ENCODE measurements at regions not wholly inside any gene's neighbourhood (a gene's known extent, or its start where the extent isn't known, plus 50 kb on each side); places are given as distances from the start of the nearest gene placed in this dataset.

GRCh38 chr2:114063346-114063745, 173.5 kb downstream of the ACTR3 start:
- H3K4me1 ChIP-seq (ENCODE audit: control insufficient read depth in 1 of 2, insufficient read depth in 2 of 2, low read length in 2 of 2), result peaks cover 0 to 2% of the 10 kb centered on the region in 2 experiments
- H4K12ac ChIP-seq (ENCODE audit: low read depth, low read length), result no peak overlapping the region

GRCh38 chr2:114065731-114066130, 175.8 kb downstream of the ACTR3 start:
- H3K18ac ChIP-seq (ENCODE audit: low read length), result no peak overlapping the region
- no peak overlapping the region for H2BK5ac ChIP-seq (ENCODE audit: low read depth, low read length, poor library complexity)
- H2BK12ac ChIP-seq (ENCODE audit: low read length), result no peak overlapping the region
- H3K79me2 ChIP-seq (ENCODE audit: control insufficient read depth, insufficient read depth, low read length, poor library complexity), result no peaks in the 10 kb centered on the region
- H3K9ac ChIP-seq (ENCODE audit: low read length), result no peak overlapping the region
- H2AFZ ChIP-seq (ENCODE audit: insufficient read depth, low read length, poor library complexity), result no peak overlapping the region
- no peak overlapping the region for H3K4me2 ChIP-seq (ENCODE audit: low read length)
- peaks cover 2% of the 10 kb centered on the region for H3K9me3 ChIP-seq (ENCODE audit: insufficient read depth, low read depth, low read length)
- H3K14ac ChIP-seq (ENCODE audit: low read length), result no peak overlapping the region
- no peak for DNase-seq
- H3K27me3 ChIP-seq (ENCODE audit: insufficient read depth, low read length), result no peaks in the 10 kb centered on the region
- H3K4ac ChIP-seq (ENCODE audit: low read depth, low read length), result no peak overlapping the region
- H4K91ac ChIP-seq (ENCODE audit: low read depth, low read length), result no peak overlapping the region
- no peak overlapping the region for H4K12ac ChIP-seq (ENCODE audit: low read depth, low read length)
- H4K8ac ChIP-seq (ENCODE audit: low read depth, low read length), result no peak overlapping the region
- H3K79me1 ChIP-seq (ENCODE audit: low read length), result no peaks in the 10 kb centered on the region
- WGBS (ENCODE audit: extremely low coverage, insufficient coverage, insufficient read length), result no CpG with 5 or more reads among the region's 6 CpGs
- H2AK5ac ChIP-seq (ENCODE audit: low read length), result no peak overlapping the region
- peaks cover 0 to 2% of the 10 kb centered on the region in 2 experiments for H3K4me1 ChIP-seq (ENCODE audit: control insufficient read depth in 1 of 2, insufficient read depth in 2 of 2, low read length in 2 of 2)
- no peak overlapping the region for H3K27ac ChIP-seq (ENCODE audit: low read depth, low read length)
- no peak overlapping the region for H2BK120ac ChIP-seq (ENCODE audit: insufficient read depth, low read length, poor library complexity)
- no peak overlapping the region for H3K4me3 ChIP-seq (ENCODE audit: low read depth, low read length)
- H3K36me3 ChIP-seq (ENCODE audit: control insufficient read depth in 1 of 2, insufficient read depth in 2 of 2, low read length in 2 of 2), result no peaks in the 10 kb centered on the region
- H3K23ac ChIP-seq (ENCODE audit: low read length), result no peak overlapping the region

More at GRCh38 chr2:114063346-114063745, 173.5 kb downstream of the ACTR3 start:
- Histone ChIP-seq H3K27me3 (ENCODE audit: insufficient read depth, low read length) (no peaks in the 10 kb centered on the region), H3K79me1 (ENCODE audit: low read length) (no peaks in the 10 kb centered on the region), H3K18ac (ENCODE audit: low read length) (no peak overlapping the region), H3K27ac (ENCODE audit: low read depth, low read length) (no peak overlapping the region), H3K36me3 (ENCODE audit: control insufficient read depth in 1 of 2, insufficient read depth in 2 of 2, low read length in 2 of 2) (no peaks in the 10 kb centered on the region), H3K14ac (ENCODE audit: low read length) (no peak overlapping the region), H3K79me2 (ENCODE audit: control insufficient read depth, insufficient read depth, low read length, poor library complexity) (no peaks in the 10 kb centered on the region), H4K91ac (ENCODE audit: low read depth, low read length) (no peak overlapping the region), H2BK120ac (ENCODE audit: insufficient read depth, low read length, poor library complexity) (no peak overlapping the region), H3K9ac (ENCODE audit: low read length) (no peak overlapping the region), H3K23ac (ENCODE audit: low read length) (no peak overlapping the region), H2BK12ac (ENCODE audit: low read length) (no peak overlapping the region), H3K9me3 (ENCODE audit: insufficient read depth, low read depth, low read length) (peaks cover 2% of the 10 kb centered on the region), H2BK5ac (ENCODE audit: low read depth, low read length, poor library complexity) (no peak overlapping the region), H2AFZ (ENCODE audit: insufficient read depth, low read length, poor library complexity) (no peak overlapping the region), H4K8ac (ENCODE audit: low read depth, low read length) (no peak overlapping the region), H3K4ac (ENCODE audit: low read depth, low read length) (no peak overlapping the region), H2AK5ac (ENCODE audit: low read length) (no peak overlapping the region), H3K4me2 (ENCODE audit: low read length) (no peak overlapping the region), H3K4me3 (ENCODE audit: low read depth, low read length) (no peak overlapping the region)
- DNase-seq, result peak; percentile 25 to 71
- no CpG with 5 or more reads among the region's 4 CpGs for WGBS (ENCODE audit: extremely low coverage, insufficient coverage, insufficient read length)

- WGBS (ENCODE audit: extremely low coverage, insufficient coverage, insufficient read length), result no CpG with 5 or more reads among the region's 2 CpGs
- H3K23ac ChIP-seq (ENCODE audit: low read length), result no peak overlapping the region
- H2BK5ac ChIP-seq (ENCODE audit: low read depth, low read length, poor library complexity), result no peak overlapping the region
- peaks cover 0 to 2% of the 10 kb centered on the region in 2 experiments for H3K4me1 ChIP-seq (ENCODE audit: control insufficient read depth in 1 of 2, insufficient read depth in 2 of 2, low read length in 2 of 2)
- H3K14ac ChIP-seq (ENCODE audit: low read length), result no peak overlapping the region
- no peak overlapping the region for H3K4me2 ChIP-seq (ENCODE audit: low read length)
- H3K4me3 ChIP-seq (ENCODE audit: low read depth, low read length), result no peak overlapping the region
- no peaks in the 10 kb centered on the region for H3K27me3 ChIP-seq (ENCODE audit: insufficient read depth, low read length)
- H2AK5ac ChIP-seq (ENCODE audit: low read length), result no peak overlapping the region
- H2BK12ac ChIP-seq (ENCODE audit: low read length), result no peak overlapping the region
- H3K79me2 ChIP-seq (ENCODE audit: control insufficient read depth, insufficient read depth, low read length, poor library complexity), result no peaks in the 10 kb centered on the region
- no peak overlapping the region for H2AFZ ChIP-seq (ENCODE audit: insufficient read depth, low read length, poor library complexity)
- H3K9ac ChIP-seq (ENCODE audit: low read length), result no peak overlapping the region
- no peaks in the 10 kb centered on the region for H3K79me1 ChIP-seq (ENCODE audit: low read length)
- H4K12ac ChIP-seq (ENCODE audit: low read depth, low read length), result no peak overlapping the region
- no peak for DNase-seq
- no peak overlapping the region for H4K8ac ChIP-seq (ENCODE audit: low read depth, low read length)
- no peak overlapping the region for H3K4ac ChIP-seq (ENCODE audit: low read depth, low read length)
- no peak overlapping the region for H2BK120ac ChIP-seq (ENCODE audit: insufficient read depth, low read length, poor library complexity)
- H3K9me3 ChIP-seq (ENCODE audit: insufficient read depth, low read depth, low read length), result peaks cover 2% of the 10 kb centered on the region
- H3K18ac ChIP-seq (ENCODE audit: low read length), result no peak overlapping the region
- H3K36me3 ChIP-seq (ENCODE audit: control insufficient read depth in 1 of 2, insufficient read depth in 2 of 2, low read length in 2 of 2), result no peaks in the 10 kb centered on the region
- no peak overlapping the region for H4K91ac ChIP-seq (ENCODE audit: low read depth, low read length)
- H3K27ac ChIP-seq (ENCODE audit: low read depth, low read length), result no peak overlapping the region
Observed at GRCh38 chr2:114066186-114066747, 176.4 kb downstream of the ACTR3 start.

- Histone ChIP-seq H3K9me3 (ENCODE audit: insufficient read depth, low read depth, low read length) (no peaks in the 10 kb centered on the region), H3K79me1 (ENCODE audit: low read length) (no peaks in the 10 kb centered on the region), H3K4ac (ENCODE audit: low read depth, low read length) (no peak overlapping the region), H3K4me1 (ENCODE audit: control insufficient read depth in 1 of 2, insufficient read depth in 2 of 2, low read length in 2 of 2) (no peaks in the 10 kb centered on the region), H2BK12ac (ENCODE audit: low read length) (no peak overlapping the region), H4K8ac (ENCODE audit: low read depth, low read length) (no peak overlapping the region), H3K36me3 (ENCODE audit: control insufficient read depth in 1 of 2, insufficient read depth in 2 of 2, low read length in 2 of 2) (no peaks in the 10 kb centered on the region), H3K27me3 (ENCODE audit: insufficient read depth, low read length) (no peaks in the 10 kb centered on the region), H3K23ac (ENCODE audit: low read length) (no peak overlapping the region), H3K27ac (ENCODE audit: low read depth, low read length) (no peak overlapping the region), H3K18ac (ENCODE audit: low read length) (no peak overlapping the region), H4K91ac (ENCODE audit: low read depth, low read length) (no peak overlapping the region), H3K4me3 (ENCODE audit: low read depth, low read length) (no peak overlapping the region), H3K14ac (ENCODE audit: low read length) (no peak overlapping the region), H2BK120ac (ENCODE audit: insufficient read depth, low read length, poor library complexity) (no peak overlapping the region), H2AK5ac (ENCODE audit: low read length) (no peak overlapping the region), H2BK5ac (ENCODE audit: low read depth, low read length, poor library complexity) (no peak overlapping the region), H4K12ac (ENCODE audit: low read depth, low read length) (no peak overlapping the region), H3K9ac (ENCODE audit: low read length) (no peak overlapping the region), H2AFZ (ENCODE audit: insufficient read depth, low read length, poor library complexity) (no peak overlapping the region), H3K79me2 (ENCODE audit: control insufficient read depth, insufficient read depth, low read length, poor library complexity) (no peaks in the 10 kb centered on the region), H3K4me2 (ENCODE audit: low read length) (no peak overlapping the region)
- no CpG with 5 or more reads among the region's 3 CpGs for WGBS (ENCODE audit: extremely low coverage, insufficient coverage, insufficient read length)
- DNase-seq, result no peak
Observed at GRCh38 chr2:114068438-114068837, 178.5 kb downstream of the ACTR3 start.

All from trophoblast cell (in vitro differentiated cells and primary cell).